Neural progenitor cell (in vitro differentiated cells): ENCODE measurements at regions not wholly inside any gene's neighbourhood (a gene's known extent, or its start where the extent isn't known, plus 50 kb on each side); places are given as distances from the start of the nearest gene placed in this dataset.

ENCODE experiments used
- CTCF ChIP-seq: fragments of 200-600 bp; sonication (generic); IDR thresholded peaks from 2 replicates; pipeline ENCODE4 v1.5.1; 2017; ENCODE audit warnings: antibody characterized with exemption, mild to moderate bottlenecking
- EZH2 ChIP-seq: fragments of 200-600 bp; sonication (generic); IDR thresholded peaks from 2 replicates; pipeline ENCODE4 v1.6.1; 2017; ENCODE audit warnings: antibody characterized with exemption, mild to moderate bottlenecking, moderate library complexity
- EZH2phosphoT487 ChIP-seq: fragments of 200-600 bp; sonication (generic); IDR thresholded peaks from 2 replicates; pipeline ENCODE4 v1.6.1; 2017; ENCODE audit warnings: antibody characterized with exemption

- TF ChIP-seq EZH2 (no peak), CTCF (no peak), EZH2phosphoT487 (no peak)
These were observed 2112.2 kb upstream of the RAG2 start for GRCh38 chr11:38710262-38710661.
